Neuronal stem cell (in vitro differentiated cells): ENCODE measurements at regions not wholly inside any gene's neighbourhood (a gene's known extent, or its start where the extent isn't known, plus 50 kb on each side); places are given as distances from the start of the nearest gene placed in this dataset.
"Not testable (repeated sequence)": the region's sequence is repeated elsewhere in the genome, so short reads cannot be mapped to it uniquely, and the experiment has no call there.

ENCODE experiments used
- DNase-seq: peaks from one replicate; pipeline ENCODE4 v3.0.0-alpha.2; 2013; ENCODE audit warnings: low spot score
- H2AFZ ChIP-seq: one replicate; pipeline ENCODE4 v1.6.1; 2013; ENCODE audit warnings: mild to moderate bottlenecking, low read length, inconsistent platforms
- H2AK5ac ChIP-seq: 2 replicates; pipeline ENCODE4 v1.6.1; 2013; ENCODE audit warnings: low read depth, mild to moderate bottlenecking, inconsistent platforms, low read length, moderate library complexity, mixed read lengths
- H2BK120ac ChIP-seq: 2 replicates; pipeline ENCODE4 v1.6.1; 2013; ENCODE audit warnings: low read depth, mild to moderate bottlenecking, inconsistent platforms, low read length, moderate library complexity, mixed read lengths
- H2BK12ac ChIP-seq: one replicate; pipeline ENCODE4 v1.6.1; 2013; ENCODE audit warnings: low read length, inconsistent platforms
- H2BK15ac ChIP-seq: 2 replicates; pipeline ENCODE4 v1.6.1; 2013; ENCODE audit warnings: mild to moderate bottlenecking, low read length, inconsistent platforms, mixed read lengths
- H2BK5ac ChIP-seq: one replicate; pipeline ENCODE4 v1.6.1; 2013; ENCODE audit warnings: inconsistent platforms, mild to moderate bottlenecking, low read length, moderate library complexity
- H3K14ac ChIP-seq: one replicate; pipeline ENCODE4 v1.6.1; 2013; ENCODE audit warnings: low read length, inconsistent platforms
- H3K18ac ChIP-seq: 2 replicates; pipeline ENCODE4 v1.6.1; 2013; ENCODE audit warnings: low read length, inconsistent platforms
- H3K23ac ChIP-seq: 2 replicates; pipeline ENCODE4 v1.6.1; 2013; ENCODE audit warnings: low read depth, mild to moderate bottlenecking, mixed read lengths, low read length, inconsistent platforms; ENCODE audit not compliant: poor library complexity
- H3K27ac ChIP-seq: replicated peaks from 3 replicates; pipeline ENCODE4 v1.5.1; 2013; ENCODE audit warnings: low read length, inconsistent platforms
- H3K27me3 ChIP-seq, 3 experiments: 2 replicates each; pipeline ENCODE4 v1.6.1; 2013; ENCODE audit warnings: low read length in 3 of 3, mild to moderate bottlenecking in 2 of 3, inconsistent platforms in 1 of 3, low read depth in 1 of 3, mixed read lengths in 1 of 3, moderate library complexity in 1 of 3; ENCODE audit not compliant: control insufficient read depth in 3 of 3, insufficient read depth in 3 of 3
- H3K36me3 ChIP-seq, 2 donors: replicated peaks in 1 of 2; 2 replicates each; pipeline ENCODE4 v1.6.1; 2013; ENCODE audit warnings: low read length in 2 of 2; ENCODE audit not compliant: control insufficient read depth in 2 of 2, insufficient read depth in 2 of 2
- H3K4ac ChIP-seq: 2 replicates; pipeline ENCODE4 v1.6.1; 2013; ENCODE audit warnings: inconsistent platforms, mild to moderate bottlenecking, low read length, moderate library complexity
- H3K4me1 ChIP-seq, 2 donors: 1 replicate in 1 of 2; 2 replicates in 1 of 2; pipeline ENCODE4 v1.6.1; 2013; ENCODE audit warnings: low read length in 2 of 2, low read depth in 1 of 2; ENCODE audit not compliant: control insufficient read depth in 2 of 2, insufficient read depth in 1 of 2
- H3K4me2 ChIP-seq: one replicate; pipeline ENCODE4 v1.6.1; 2013; ENCODE audit warnings: mild to moderate bottlenecking, low read length, inconsistent platforms; ENCODE audit not compliant: insufficient read depth, poor library complexity, severe bottlenecking
- H3K4me3 ChIP-seq, 2 donors: 2 replicates each; pipeline ENCODE4 v1.5.1; 2013; ENCODE audit warnings: low read length in 2 of 2, mild to moderate bottlenecking in 2 of 2, inconsistent platforms in 1 of 2, moderate library complexity in 1 of 2
- H3K79me1 ChIP-seq: one replicate; pipeline ENCODE4 v1.6.1; 2013; ENCODE audit warnings: low read depth, mild to moderate bottlenecking, inconsistent platforms, low read length, moderate library complexity
- H3K9ac ChIP-seq: one replicate; pipeline ENCODE4 v1.6.1; 2013; ENCODE audit warnings: mild to moderate bottlenecking, low read depth, low read length, inconsistent platforms; ENCODE audit not compliant: poor library complexity
- H3K9me3 ChIP-seq, 2 donors: replicated peaks in 1 of 2; 2 replicates each; pipeline versions ENCODE3 to v1.6.1; 2013; ENCODE audit warnings: low read length in 2 of 2, mild to moderate bottlenecking in 2 of 2, inconsistent platforms in 1 of 2, low read depth in 1 of 2, mixed read lengths in 1 of 2, moderate library complexity in 1 of 2; ENCODE audit not compliant: control insufficient read depth in 2 of 2, insufficient read depth in 1 of 2
- H4K8ac ChIP-seq: one replicate; pipeline ENCODE4 v1.6.1; 2013; ENCODE audit warnings: low read depth, mild to moderate bottlenecking, inconsistent platforms, low read length, moderate library complexity
- H4K91ac ChIP-seq: one replicate; pipeline ENCODE4 v1.6.1; 2013; ENCODE audit warnings: low read length, low read depth, mild to moderate bottlenecking, inconsistent platforms; ENCODE audit not compliant: poor library complexity
- WGBS, 2 donors: extraction: QIAGEN DNeasy Blood & Tissue Kit; methylation state at CpG; one replicate each; pipeline ENCODE4 v1.1.7; 2013; ENCODE audit warnings: missing lambda C conversion rate in 2 of 2, mixed read lengths in 1 of 2; ENCODE audit not compliant: insufficient read length in 2 of 2, insufficient replicate concordance in 1 of 2; ENCODE audit errors: extremely low coverage in 2 of 2; 5-methylcytosine and 5-hydroxymethylcytosine counted together

DNA sequence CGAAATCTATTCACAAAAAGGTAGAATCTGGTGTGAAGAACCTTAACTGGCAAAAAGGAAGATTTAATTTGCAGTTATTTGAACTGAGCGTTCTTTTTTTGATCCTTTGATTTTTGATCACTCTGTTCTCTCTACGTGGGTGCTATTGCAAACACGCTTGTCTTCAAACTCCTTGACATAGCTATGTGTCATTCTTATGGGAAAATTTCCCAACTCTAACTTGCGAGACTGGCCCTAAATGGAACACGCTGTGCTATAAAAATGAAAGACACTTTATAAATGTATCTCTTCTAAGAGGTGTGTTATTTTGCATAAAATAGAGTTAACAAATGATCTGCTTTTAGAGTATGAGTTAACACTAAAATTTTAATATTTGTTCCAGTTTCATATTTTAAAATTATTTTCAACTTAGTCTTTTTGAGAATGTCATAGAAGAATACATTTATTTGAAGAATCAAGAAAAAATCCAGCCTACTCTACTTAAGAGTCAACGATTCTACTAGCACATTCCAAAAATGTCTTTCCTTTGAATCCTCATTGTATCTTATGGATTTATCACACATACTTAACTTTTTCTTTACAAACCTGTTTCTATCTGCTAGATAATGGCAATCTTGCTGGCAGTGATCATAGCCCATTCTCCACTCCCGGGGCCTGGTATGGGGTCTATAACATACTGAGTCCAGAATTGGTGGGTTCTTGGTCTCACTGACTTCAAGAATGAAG lies 610.0 kb upstream of the TBL1XR1 start:
- Histone ChIP-seq H2BK12ac (no peak overlapping the region), H4K91ac (no peak overlapping the region), H2BK5ac (no peak overlapping the region), H3K79me1 (no peaks in the 10 kb centered on the region), H3K9me3 (no peaks in the 10 kb centered on the region), H3K4me3 (no peak overlapping the region), H3K4ac (no peak overlapping the region), H2BK120ac (no peak overlapping the region), H3K36me3 (no peaks in the 10 kb centered on the region), H2BK15ac (no peak overlapping the region), H3K4me2 (no peak overlapping the region), H3K14ac (no peak overlapping the region), H2AFZ (no peak overlapping the region), H3K23ac (no peak overlapping the region), H3K27me3 (no peaks in the 10 kb centered on the region), H3K4me1 (no peaks in the 10 kb centered on the region), H3K18ac (no peak overlapping the region), H2AK5ac (no peak overlapping the region), H3K27ac (no peak overlapping the region), H4K8ac (no peak overlapping the region), H3K9ac (no peak overlapping the region)
- WGBS, 2 donors: no CpG with 5 or more reads among the region's 8 CpGs
- DNase-seq: no peak

DNA sequence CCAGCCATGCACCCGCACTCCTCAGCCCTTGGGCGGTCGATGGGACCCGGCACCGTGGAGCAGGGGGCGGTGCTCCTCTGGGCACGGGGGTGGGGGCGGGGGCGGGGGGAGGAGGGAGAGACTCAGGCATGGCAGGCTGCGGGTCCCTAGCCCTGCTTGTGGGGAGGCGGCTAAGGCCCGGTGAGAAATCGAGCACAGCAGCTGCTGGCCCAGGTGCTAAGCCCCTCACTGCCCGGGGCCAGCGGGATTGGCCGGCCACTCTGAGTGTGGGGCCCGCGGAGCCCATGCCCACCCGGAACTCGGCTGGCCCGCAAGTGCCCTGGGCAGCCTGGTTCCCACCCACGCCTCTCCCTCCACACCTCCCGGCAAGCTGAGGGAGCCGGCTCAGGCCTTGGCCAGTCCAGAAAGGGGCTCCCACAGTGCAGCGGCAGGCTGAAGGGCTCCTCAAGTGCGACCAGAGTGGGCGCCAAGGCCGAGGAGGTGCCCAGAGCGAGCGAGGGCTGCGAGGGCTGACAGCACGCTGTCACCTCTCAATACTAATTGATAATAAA lies 611.7 kb upstream of the TBL1XR1 start:
- not testable (repeated sequence) for H2BK5ac ChIP-seq, H3K9ac ChIP-seq, H2AK5ac ChIP-seq, H3K18ac ChIP-seq, H3K23ac ChIP-seq, H3K4me2 ChIP-seq, H4K91ac ChIP-seq, H3K36me3 ChIP-seq, DNase-seq, H3K4me3 ChIP-seq, H2BK15ac ChIP-seq, H4K8ac ChIP-seq, H3K27ac ChIP-seq, H2BK12ac ChIP-seq, H2AFZ ChIP-seq, H3K4ac ChIP-seq, H3K4me1 ChIP-seq, H3K27me3 ChIP-seq, H3K79me1 ChIP-seq, H3K14ac ChIP-seq, H2BK120ac ChIP-seq, H3K9me3 ChIP-seq
- no CpG with 5 or more reads among the region's 32 CpGs for WGBS, 2 donors

DNA sequence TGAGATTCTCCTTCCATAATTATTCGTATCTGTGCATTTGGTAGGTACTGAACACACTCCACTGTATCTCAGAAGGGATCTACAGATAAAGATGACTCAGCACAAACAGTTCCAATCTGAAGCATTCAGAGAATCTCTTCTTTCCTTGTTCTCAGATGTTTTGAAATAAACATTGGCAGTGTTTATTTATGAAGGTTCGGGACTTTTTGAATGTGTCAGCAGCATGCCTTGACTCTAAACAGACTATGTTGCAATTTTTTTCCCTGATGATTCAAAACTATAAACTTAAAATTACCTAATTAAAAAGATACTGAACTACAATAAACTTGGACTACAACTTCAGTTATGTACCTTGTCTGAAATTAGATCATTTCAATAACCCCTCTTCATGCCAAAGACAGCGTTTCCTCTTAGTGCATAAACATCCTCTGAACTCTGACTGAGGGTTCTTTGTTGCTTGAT lies 612.9 kb upstream of the TBL1XR1 start:
- H2BK120ac ChIP-seq: no peak overlapping the region
- no peak overlapping the region for H2AFZ ChIP-seq
- DNase-seq: no peak
- no peak overlapping the region for H3K4me3 ChIP-seq
- no peak overlapping the region for H4K8ac ChIP-seq
- H3K4me2 ChIP-seq: no peak overlapping the region
- H2BK15ac ChIP-seq: no peak overlapping the region
- H3K23ac ChIP-seq: no peak overlapping the region
- no peaks in the 10 kb centered on the region for H3K79me1 ChIP-seq
- H3K14ac ChIP-seq: no peak overlapping the region
- no peaks in the 10 kb centered on the region for H3K36me3 ChIP-seq
- no peak overlapping the region for H3K9ac ChIP-seq
- no peaks in the 10 kb centered on the region for H3K4me1 ChIP-seq
- no peak overlapping the region for H3K4ac ChIP-seq
- H3K27ac ChIP-seq: no peak overlapping the region
- no peaks in the 10 kb centered on the region for H3K27me3 ChIP-seq
- no peaks in the 10 kb centered on the region for H3K9me3 ChIP-seq
- H2AK5ac ChIP-seq: no peak overlapping the region
- no peak overlapping the region for H2BK5ac ChIP-seq
- no peak overlapping the region for H3K18ac ChIP-seq
- WGBS, 2 donors: no CpG with 5 or more reads among the region's 3 CpGs
- no peak overlapping the region for H4K91ac ChIP-seq
- H2BK12ac ChIP-seq: no peak overlapping the region

GRCh38 chr3:177811112-177811511 lies 613.8 kb upstream of the TBL1XR1 start:
- Histone ChIP-seq H2AK5ac (no peak overlapping the region), H3K4me3 (no peak overlapping the region), H3K27me3 (no peaks in the 10 kb centered on the region), H2BK15ac (no peak overlapping the region), H3K4ac (no peak overlapping the region), H4K8ac (no peak overlapping the region), H3K9me3 (no peaks in the 10 kb centered on the region), H2BK120ac (no peak overlapping the region), H2AFZ (no peak overlapping the region), H3K79me1 (no peaks in the 10 kb centered on the region), H3K18ac (no peak overlapping the region), H2BK5ac (no peak overlapping the region), H3K23ac (no peak overlapping the region), H4K91ac (no peak overlapping the region), H3K14ac (no peak overlapping the region), H3K27ac (no peak overlapping the region), H2BK12ac (no peak overlapping the region), H3K9ac (no peak overlapping the region), H3K4me2 (no peak overlapping the region), H3K36me3 (no peaks in the 10 kb centered on the region), H3K4me1 (no peaks in the 10 kb centered on the region)
- WGBS, 2 donors: no CpG with 5 or more reads among the region's 3 CpGs
- DNase-seq: no peak
